ENCODE measurements at regions not wholly inside any gene's neighbourhood (a gene's known extent, or its start where the extent isn't known, plus 50 kb on each side); places are given as distances from the start of the nearest gene placed in this dataset.

- Histone ChIP-seq H3K4me1 (ENCODE audit: control insufficient read depth in 4 of 4, insufficient read depth in 4 of 4, low read length in 3 of 4) (no peaks in the 10 kb centered on the region), H3K9me3 (ENCODE audit: control insufficient read depth in 4 of 4, low read length in 3 of 4) (peaks cover 0 to 13% (median 0%) of the 10 kb centered on the region in 4 donors), H3K9ac (ENCODE audit: low read depth in 1 of 2, low read length in 2 of 2) (no peak overlapping the region), H3K27me3 (ENCODE audit: control insufficient read depth in 4 of 4, insufficient read depth in 4 of 4, low read length in 3 of 4) (no peaks in the 10 kb centered on the region), H3K36me3 (ENCODE audit: control insufficient read depth in 4 of 4, insufficient read depth in 3 of 4, low read depth in 1 of 4, low read length in 3 of 4) (no peaks in the 10 kb centered on the region), H3K4me3 (ENCODE audit: low read depth in 1 of 3, low read length in 3 of 3) (no peak overlapping the region), H3K27ac (ENCODE audit: low read depth in 1 of 2, low read length in 2 of 2) (no peak overlapping the region)
- DNase-seq (ENCODE audit: low spot score): no peak
- TF ChIP-seq HNF4G (IDR thresholded peaks at IDR 0.05) (no peak), YY1 (IDR thresholded peaks at IDR 0.05) (no peak), ATF3 (IDR thresholded peaks at IDR 0.05) (no peak), NR2F2 (IDR thresholded peaks at IDR 0.05) (no peak), MAX (IDR thresholded peaks at IDR 0.05) (no peak), ZBTB33 (IDR thresholded peaks at IDR 0.05) (no peak)
- WGBS: 90% methylated on average over 1 of the region's 1 CpG
These were observed 219.8 kb downstream of the DNAJB9 start for GRCh38 chr7:108789451-108789850.

GRCh38 chr7:108794466-108794865, 224.8 kb downstream of the DNAJB9 start:
- Histone ChIP-seq H3K4me3 (ENCODE audit: low read depth in 1 of 3, low read length in 3 of 3) (no peak overlapping the region), H3K27ac (ENCODE audit: low read depth in 1 of 2, low read length in 2 of 2) (no peak overlapping the region), H3K27me3 (ENCODE audit: control insufficient read depth in 4 of 4, insufficient read depth in 4 of 4, low read length in 3 of 4) (no peaks in the 10 kb centered on the region), H3K4me1 (ENCODE audit: control insufficient read depth in 4 of 4, insufficient read depth in 4 of 4, low read length in 3 of 4) (no peaks in the 10 kb centered on the region), H3K9ac (ENCODE audit: low read depth in 1 of 2, low read length in 2 of 2) (no peak overlapping the region), H3K9me3 (ENCODE audit: control insufficient read depth in 4 of 4, low read length in 3 of 4) (peaks cover 0 to 8% (median 0%) of the 10 kb centered on the region in 4 donors), H3K36me3 (ENCODE audit: control insufficient read depth in 4 of 4, insufficient read depth in 3 of 4, low read depth in 1 of 4, low read length in 3 of 4) (no peaks in the 10 kb centered on the region)
- TF ChIP-seq HNF4G (IDR thresholded peaks at IDR 0.05): no peak
- TF ChIP-seq MAX (IDR thresholded peaks at IDR 0.05): no peak
- WGBS: 80% methylated on average over 1 of the region's 1 CpG
- no peak for DNase-seq (ENCODE audit: low spot score)

- TF ChIP-seq SP1 (IDR thresholded peaks at IDR 0.05): no peak
- 81% methylated on average over 2 of the region's 2 CpGs for whole genome bisulfite sequencing
- DNase-seq (ENCODE audit: low spot score): no peak
- Histone ChIP-seq H3K36me3 (ENCODE audit: control insufficient read depth in 4 of 4, insufficient read depth in 3 of 4, low read depth in 1 of 4, low read length in 3 of 4) (no peaks in the 10 kb centered on the region), H3K9ac (ENCODE audit: low read depth in 1 of 2, low read length in 2 of 2) (no peak overlapping the region), H3K27ac (ENCODE audit: low read depth in 1 of 2, low read length in 2 of 2) (no peak overlapping the region), H3K27me3 (ENCODE audit: control insufficient read depth in 4 of 4, insufficient read depth in 4 of 4, low read length in 3 of 4) (no peaks in the 10 kb centered on the region), H3K4me1 (ENCODE audit: control insufficient read depth in 4 of 4, insufficient read depth in 4 of 4, low read length in 3 of 4) (no peaks in the 10 kb centered on the region), H3K9me3 (ENCODE audit: control insufficient read depth in 4 of 4, low read length in 3 of 4) (no peaks in the 10 kb centered on the region), H3K4me3 (ENCODE audit: low read depth in 1 of 3, low read length in 3 of 3) (no peak overlapping the region)
These were observed 233.0 kb downstream of the DNAJB9 start for GRCh38 chr7:108802650-108803049.

GRCh38 chr7:108805808-108806397, 236.2 kb downstream of the DNAJB9 start:
- H3K27me3 ChIP-seq (ENCODE audit: control insufficient read depth in 4 of 4, insufficient read depth in 4 of 4, low read length in 3 of 4): no peaks in the 10 kb centered on the region
- WGBS: 55% methylated on average over 6 of the region's 6 CpGs
- H3K9me3 ChIP-seq (ENCODE audit: control insufficient read depth in 4 of 4, low read length in 3 of 4): no peaks in the 10 kb centered on the region
- DNase-seq (ENCODE audit: low spot score): no peak
- no peak overlapping the region for H3K9ac ChIP-seq (ENCODE audit: low read depth in 1 of 2, low read length in 2 of 2)
- TF ChIP-seq ZBTB33 (IDR thresholded peaks at IDR 0.05): no peak
- TF ChIP-seq NR2F2 (IDR thresholded peaks at IDR 0.05): no peak
- TF ChIP-seq CTCF (IDR thresholded peaks at IDR 0.05; ENCODE audit: low read depth, low read length, missing input control): peak; percentile 59
- TF ChIP-seq FOXA1 (IDR thresholded peaks at IDR 0.05): no peak
- no peak for TF ChIP-seq JUND (IDR thresholded peaks at IDR 0.05)
- TF ChIP-seq RXRA (IDR thresholded peaks at IDR 0.05): no peak
- peak; percentile 75 to 85 for TF ChIP-seq RAD21 (IDR thresholded peaks at IDR 0.05)
- TF ChIP-seq YY1 (IDR thresholded peaks at IDR 0.05): peak; percentile 74
- H3K36me3 ChIP-seq (ENCODE audit: control insufficient read depth in 4 of 4, insufficient read depth in 3 of 4, low read depth in 1 of 4, low read length in 3 of 4): no peaks in the 10 kb centered on the region
- no peak overlapping the region for H3K4me3 ChIP-seq (ENCODE audit: low read depth in 1 of 3, low read length in 3 of 3)
- H3K27ac ChIP-seq (ENCODE audit: low read depth in 1 of 2, low read length in 2 of 2): no peak overlapping the region
- H3K4me1 ChIP-seq (ENCODE audit: control insufficient read depth in 4 of 4, insufficient read depth in 4 of 4, low read length in 3 of 4): no peaks in the 10 kb centered on the region

All from liver (tissue), 8 donors.